Mammary epithelial cell (primary cell): ENCODE measurements at regions not wholly inside any gene's neighbourhood (a gene's known extent, or its start where the extent isn't known, plus 50 kb on each side); places are given as distances from the start of the nearest gene placed in this dataset.

Source experiments
- EZH2 ChIP-seq: IDR thresholded peaks from 2 replicates; pipeline ENCODE4 v1.6.1; 2012; ENCODE audit warnings: low read length, inconsistent platforms, borderline replicate concordance
- TF ChIP-seq, protein P1 (sequence below), 2 donors: IDR thresholded peaks in 1 of 2; conservative IDR thresholded peaks in 1 of 2; 2 replicates each; pipeline ENCODE4 v1.5.1; 2011 to 2012; ENCODE audit warnings: inconsistent platforms in 2 of 2, low read length in 2 of 2, mild to moderate bottlenecking in 2 of 2, control low read depth in 1 of 2, low read depth in 1 of 2; ENCODE audit not compliant: insufficient read depth in 1 of 2; ENCODE audit errors: extremely low read depth in 1 of 2

DNA sequence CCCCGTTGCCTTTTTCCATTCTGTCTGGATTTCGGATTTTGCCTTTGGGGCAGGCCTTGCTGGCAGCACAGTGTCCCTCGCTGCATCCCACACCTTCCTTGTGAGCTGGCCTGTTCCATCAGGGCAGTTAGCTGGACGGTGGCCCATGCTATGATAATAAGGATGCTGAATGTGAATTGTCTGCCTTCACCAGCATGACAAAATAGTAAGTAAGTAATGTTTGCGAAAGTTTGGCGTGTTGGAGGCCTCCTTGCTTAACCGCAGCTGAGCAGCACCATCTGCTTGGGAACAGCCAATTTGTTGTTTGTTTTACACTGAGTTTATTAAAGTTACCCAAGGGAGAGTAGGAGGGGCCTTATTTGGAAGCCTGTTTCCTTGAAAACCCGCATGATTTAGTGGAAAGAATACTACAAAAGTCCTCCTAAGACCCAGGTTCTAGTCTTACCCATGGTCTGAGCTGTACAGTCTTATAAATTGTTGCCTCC lies 469.7 kb upstream of the FANCL start:
- TF ChIP-seq, protein P1, sequence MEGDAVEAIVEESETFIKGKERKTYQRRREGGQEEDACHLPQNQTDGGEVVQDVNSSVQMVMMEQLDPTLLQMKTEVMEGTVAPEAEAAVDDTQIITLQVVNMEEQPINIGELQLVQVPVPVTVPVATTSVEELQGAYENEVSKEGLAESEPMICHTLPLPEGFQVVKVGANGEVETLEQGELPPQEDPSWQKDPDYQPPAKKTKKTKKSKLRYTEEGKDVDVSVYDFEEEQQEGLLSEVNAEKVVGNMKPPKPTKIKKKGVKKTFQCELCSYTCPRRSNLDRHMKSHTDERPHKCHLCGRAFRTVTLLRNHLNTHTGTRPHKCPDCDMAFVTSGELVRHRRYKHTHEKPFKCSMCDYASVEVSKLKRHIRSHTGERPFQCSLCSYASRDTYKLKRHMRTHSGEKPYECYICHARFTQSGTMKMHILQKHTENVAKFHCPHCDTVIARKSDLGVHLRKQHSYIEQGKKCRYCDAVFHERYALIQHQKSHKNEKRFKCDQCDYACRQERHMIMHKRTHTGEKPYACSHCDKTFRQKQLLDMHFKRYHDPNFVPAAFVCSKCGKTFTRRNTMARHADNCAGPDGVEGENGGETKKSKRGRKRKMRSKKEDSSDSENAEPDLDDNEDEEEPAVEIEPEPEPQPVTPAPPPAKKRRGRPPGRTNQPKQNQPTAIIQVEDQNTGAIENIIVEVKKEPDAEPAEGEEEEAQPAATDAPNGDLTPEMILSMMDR (conservative IDR thresholded peaks at IDR 0.05 in 1 of 2, IDR thresholded peaks at IDR 0.05 in 1 of 2; ENCODE audit: extremely low read depth in 1 of 2, insufficient read depth in 1 of 2, low read depth in 1 of 2, low read length in 2 of 2), result no peak
- no peak for TF ChIP-seq EZH2
